GM21390 (cell line): ENCODE measurements at regions not wholly inside any gene's neighbourhood (a gene's known extent, or its start where the extent isn't known, plus 50 kb on each side); places are given as distances from the start of the nearest gene placed in this dataset.

Experiments
- ATAC-seq: cut with Tn5 transposase; IDR thresholded peaks from one replicate; pipeline ENCODE4 v1.9.1; 2021; ENCODE audit not compliant: unreplicated experiment

- ATAC-seq, result no peak
Observed at GRCh38 chr5:101937041-101937440, 359.0 kb downstream of the SLCO4C1 start.

DNA sequence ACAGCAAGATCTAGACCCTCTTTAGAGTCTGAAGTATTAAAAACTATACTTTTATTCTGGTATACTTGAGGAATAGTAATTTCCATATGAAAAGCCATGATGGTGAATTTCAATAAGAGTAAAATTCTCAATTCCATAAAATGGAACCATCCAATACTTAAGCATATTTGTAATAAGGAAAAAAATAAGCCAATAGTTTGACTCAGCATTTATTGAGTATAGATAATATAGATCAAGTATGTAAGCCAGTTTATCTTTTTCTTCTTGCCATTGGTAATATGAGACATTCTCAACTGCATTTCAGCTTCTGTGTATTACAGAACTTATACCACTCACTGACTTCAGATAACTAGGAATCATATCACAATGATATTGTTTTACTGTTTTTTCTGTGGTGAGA is 361.0 kb downstream of the SLCO4C1 start:
- no peak for ATAC-seq

DNA sequence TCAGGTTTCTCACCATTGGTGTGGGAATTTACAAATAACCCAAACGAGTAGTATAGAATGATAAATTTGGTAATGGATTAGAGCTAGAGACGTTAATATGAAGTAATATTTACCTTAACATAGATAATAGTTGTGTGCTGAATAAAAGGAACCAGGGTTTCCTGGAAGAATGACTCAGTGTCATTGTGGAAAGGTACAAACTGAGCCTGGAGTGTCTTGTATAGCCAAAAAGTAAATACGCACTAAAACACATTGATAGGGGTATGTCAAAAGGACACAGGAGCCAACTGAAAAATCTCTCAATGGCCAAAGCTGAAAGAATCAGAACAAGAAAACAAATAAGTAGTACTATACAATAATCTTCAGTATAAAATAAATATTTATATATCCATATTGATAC is 363.5 kb downstream of the SLCO4C1 start:
- no peak for ATAC-seq

GRCh38 chr5:101929628-101930027 is 366.5 kb downstream of the SLCO4C1 start:
- no peak for ATAC-seq

GRCh38 chr5:101917166-101917565 is 378.9 kb downstream of the SLCO4C1 start:
- ATAC-seq, result no peak

GRCh38 chr5:101915554-101915953 is 380.5 kb downstream of the SLCO4C1 start:
- no peak for ATAC-seq

DNA sequence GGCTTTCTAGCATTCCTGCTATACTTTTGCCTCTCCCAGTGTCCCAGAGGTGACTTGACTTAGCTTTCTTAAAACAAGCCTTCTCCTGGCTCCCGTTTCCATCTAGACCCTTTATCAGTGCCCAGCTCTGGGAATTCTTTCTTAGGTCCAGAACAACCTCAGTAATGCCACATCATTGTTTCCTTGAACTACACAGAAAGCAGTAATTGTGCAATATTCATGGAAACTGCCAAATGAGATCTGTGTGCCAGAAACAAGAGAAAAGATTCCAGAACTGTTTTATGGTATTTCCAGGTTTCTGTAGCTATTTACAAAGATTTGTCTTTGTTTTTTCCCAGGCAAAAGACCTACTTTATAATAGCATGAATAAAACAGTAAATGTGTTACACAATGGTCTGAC is 391.3 kb downstream of the SLCO4C1 start:
- ATAC-seq, result no peak

GRCh38 chr5:101897914-101898313 is 398.2 kb downstream of the SLCO4C1 start:
- ATAC-seq, result no peak

- no peak for ATAC-seq
Observed at GRCh38 chr5:101894985-101895384, 401.1 kb downstream of the SLCO4C1 start.

GRCh38 chr5:101878190-101878589 is 417.9 kb downstream of the SLCO4C1 start:
- no peak for ATAC-seq

- ATAC-seq, result no peak
Observed at GRCh38 chr5:101877451-101877850, 418.6 kb downstream of the SLCO4C1 start.

DNA sequence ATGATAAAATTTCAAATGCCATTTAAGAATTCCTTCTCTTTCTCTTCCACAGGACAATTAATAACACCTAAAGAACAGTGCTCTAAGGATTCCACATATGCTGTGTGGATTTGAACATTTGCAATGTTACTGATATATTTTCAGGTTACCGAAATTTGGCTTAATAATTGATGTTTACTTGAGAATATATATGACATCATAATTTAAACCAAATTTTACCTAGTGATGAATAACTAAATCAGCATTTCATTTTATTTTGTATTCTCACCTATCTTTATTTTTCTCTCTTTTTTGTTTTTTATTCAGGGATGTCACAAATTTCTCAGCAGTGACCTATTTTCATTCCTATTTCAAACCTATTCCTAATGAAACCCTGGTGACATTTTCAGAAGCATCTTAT is 429.6 kb downstream of the SLCO4C1 start:
- ATAC-seq, result no peak

DNA sequence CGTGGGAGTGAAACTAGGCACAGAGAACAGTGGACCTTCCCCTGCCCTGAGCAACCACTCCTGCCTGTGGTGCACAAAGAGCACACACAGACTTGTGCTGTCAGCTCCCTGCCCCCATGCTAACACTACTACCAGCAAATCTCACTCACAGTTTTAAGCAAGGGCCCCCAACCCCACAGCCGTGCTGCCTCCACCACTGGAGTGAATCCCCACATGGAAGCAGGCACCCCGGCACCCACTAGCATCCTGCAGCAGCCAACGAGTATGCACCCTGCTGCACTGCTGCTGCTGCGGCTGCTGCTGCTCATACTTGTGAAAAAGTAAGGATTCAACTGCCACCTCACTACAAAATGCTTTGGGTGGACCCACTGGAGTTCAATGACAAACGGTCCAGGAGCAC is 435.5 kb downstream of the SLCO4C1 start:
- ATAC-seq, result no peak

DNA sequence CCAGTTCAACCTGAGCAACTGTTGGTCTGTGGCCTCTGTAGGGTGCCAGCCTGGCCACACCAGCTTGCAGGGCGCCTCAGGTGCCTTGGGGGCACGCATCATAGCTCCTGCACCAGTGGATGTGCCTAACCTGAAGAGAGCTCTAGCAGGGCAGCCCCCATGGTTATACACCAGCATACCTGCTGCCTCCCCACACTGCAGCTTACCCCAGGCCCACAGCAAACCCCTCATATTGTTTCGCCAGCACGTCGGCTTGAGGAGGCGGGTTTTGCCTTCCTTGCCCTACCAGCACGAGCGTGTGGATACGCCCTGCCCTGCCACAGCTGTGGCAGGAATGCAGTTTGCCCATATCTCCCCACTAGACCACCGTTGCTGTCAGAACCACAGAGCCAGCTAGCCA is 435.9 kb downstream of the SLCO4C1 start:
- no peak for ATAC-seq

GRCh38 chr5:101846496-101846895 is 449.6 kb downstream of the SLCO4C1 start:
- no peak for ATAC-seq

DNA sequence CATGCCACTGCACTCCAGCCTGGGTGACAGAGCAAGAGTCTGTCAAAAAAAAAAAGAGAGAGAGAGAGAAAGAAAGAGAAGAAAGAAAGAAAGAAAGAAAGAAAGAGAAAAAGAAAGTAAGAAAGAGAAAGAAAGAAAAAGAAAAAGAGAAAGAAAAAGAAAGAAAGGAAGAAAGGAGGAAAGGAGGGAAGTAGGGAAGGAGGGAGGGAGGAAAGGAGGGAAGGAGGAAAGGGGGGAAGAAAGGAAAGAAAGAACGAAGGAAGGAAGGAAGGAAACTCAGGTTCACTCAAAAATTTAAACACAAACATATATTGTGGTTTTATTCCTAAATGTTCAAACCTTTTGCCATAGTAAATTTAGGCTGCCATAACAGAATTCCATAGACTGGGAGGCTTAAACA is 453.0 kb downstream of the SLCO4C1 start:
- no peak for ATAC-seq

DNA sequence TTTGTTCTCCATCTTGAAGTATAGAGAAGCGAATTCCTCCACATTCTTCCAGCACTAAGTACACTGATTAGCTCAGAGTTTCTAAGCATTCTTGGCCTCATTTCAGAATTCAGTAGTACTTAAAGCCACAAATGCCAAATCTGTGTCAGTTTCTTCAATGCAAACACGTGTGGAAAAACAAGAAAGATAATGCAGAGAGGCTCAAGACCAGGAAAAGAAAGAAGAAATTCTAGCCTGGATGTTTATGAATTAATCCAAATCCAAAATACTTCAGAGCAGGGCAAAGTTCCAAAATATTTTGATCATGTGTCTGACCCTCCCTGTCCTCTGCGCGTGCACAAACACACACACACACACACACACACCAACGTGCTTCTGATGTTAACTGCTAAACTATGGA is 457.6 kb downstream of the SLCO4C1 start:
- no peak for ATAC-seq

- ATAC-seq, result no peak
Observed at GRCh38 chr5:101829255-101829654, 466.8 kb downstream of the SLCO4C1 start.

- no peak for ATAC-seq
Observed at GRCh38 chr5:101811466-101811865, 484.6 kb downstream of the SLCO4C1 start.

DNA sequence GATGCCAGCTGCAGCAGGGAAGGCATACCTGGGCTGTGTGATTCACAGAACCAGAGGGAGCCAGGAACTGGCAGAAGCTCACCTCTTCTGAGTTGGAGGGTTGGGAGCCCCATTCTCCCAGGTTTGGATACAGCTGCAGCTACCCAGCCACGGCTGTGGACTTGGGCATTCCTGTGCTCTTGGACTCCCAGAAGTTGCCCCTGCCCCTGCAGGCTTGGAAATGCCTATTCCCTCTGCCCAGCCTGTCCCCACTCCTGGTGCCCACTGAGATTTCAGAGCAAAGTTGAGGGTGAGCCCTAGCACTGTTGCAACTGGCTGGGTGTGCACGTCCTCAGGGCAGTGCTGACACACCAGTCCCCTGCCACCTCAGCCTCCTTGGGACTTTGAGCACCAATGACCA is 489.7 kb downstream of the SLCO4C1 start:
- ATAC-seq, result no peak

DNA sequence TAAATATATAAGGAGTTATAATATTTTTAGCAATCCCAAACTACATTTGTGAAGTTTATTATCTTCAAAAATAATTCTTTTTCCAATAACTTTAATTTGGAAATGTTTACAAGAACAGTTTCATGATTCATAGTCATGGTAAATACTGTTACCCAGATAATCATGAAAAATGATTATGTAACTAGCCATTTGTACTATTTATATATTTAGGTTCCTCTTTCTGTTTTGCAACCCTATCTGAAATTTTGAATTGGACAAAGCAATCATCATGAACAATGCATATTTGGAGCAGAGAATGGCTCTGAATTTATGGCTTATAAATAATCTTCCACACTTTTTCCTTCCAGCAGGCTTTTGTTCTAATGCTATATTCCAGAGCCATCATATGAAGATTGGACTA is 499.7 kb downstream of the SLCO4C1 start:
- no peak for ATAC-seq

DNA sequence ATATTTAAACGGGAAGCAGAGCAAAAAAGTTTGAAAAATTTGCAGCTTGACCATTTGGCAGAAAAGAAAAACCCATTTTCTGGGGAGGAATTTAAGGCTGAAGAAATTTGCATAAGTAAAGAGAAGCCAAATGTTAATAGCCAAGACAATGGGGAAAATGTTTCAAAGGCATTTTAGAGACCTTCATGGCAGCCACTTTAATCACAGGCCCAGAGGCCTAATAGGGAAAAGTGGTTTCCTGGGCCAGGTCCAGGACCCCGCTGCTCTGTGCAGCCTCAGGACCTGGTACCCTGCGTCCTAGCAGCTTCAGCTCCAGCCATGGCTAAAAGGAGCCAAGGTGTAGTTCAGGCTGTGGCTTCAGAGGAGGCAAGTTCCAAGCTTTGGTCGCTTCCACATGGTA is 507.3 kb downstream of the SLCO4C1 start:
- no peak for ATAC-seq

- ATAC-seq, result no peak
Observed at GRCh38 chr5:101785090-101785489, 511.0 kb downstream of the SLCO4C1 start.
